ENCODE measurements at regions not wholly inside any gene's neighbourhood (a gene's known extent, or its start where the extent isn't known, plus 50 kb on each side); places are given as distances from the start of the nearest gene placed in this dataset.

DNA sequence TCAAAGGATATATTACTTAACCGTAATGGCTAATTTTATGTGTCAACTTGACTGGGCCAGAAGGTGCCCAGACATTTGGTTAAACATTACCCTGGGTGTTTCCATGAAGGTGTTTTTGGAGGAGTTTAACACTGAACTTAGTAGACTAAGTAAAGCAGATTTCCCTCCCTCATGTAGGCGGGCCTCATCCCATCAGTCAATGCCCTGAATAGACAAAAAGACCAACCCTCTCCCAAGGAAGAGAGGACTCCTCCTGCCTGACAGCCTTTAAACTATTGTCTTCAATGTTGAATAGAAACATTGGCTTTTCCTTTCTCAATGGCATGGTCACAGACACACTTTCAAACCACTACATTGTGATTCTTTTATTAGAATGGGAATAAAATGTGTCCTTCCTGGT, 121.9 kb downstream of the SETD4 start:
- H3K4me2 ChIP-seq = no peak overlapping the region
- H3K27ac ChIP-seq (ENCODE audit: low read depth in 2 of 2, low read length in 1 of 2) = no peak overlapping the region
- no peaks in the 10 kb centered on the region for H3K9me2 ChIP-seq
- no peaks in the 10 kb centered on the region for H3K79me2 ChIP-seq (ENCODE audit: insufficient read depth)
- ChIA-PET POLR2A (no interaction called here), CTCF (interaction anchor here (1.2 kb wide), 1 partner anchor 13 kb away, joined by 4 read pairs; no protein-coding TSS in a partner anchor)
- H2AFZ ChIP-seq (ENCODE audit: low read depth) = no peak overlapping the region
- peaks cover 5% of the 10 kb centered on the region; the same call in 1 of the 2 replicates for H3K27me3 ChIP-seq (ENCODE audit: insufficient read depth)
- no peak for TF ChIP-seq RCOR1 (IDR thresholded peaks at IDR 0.05; ENCODE audit: low read length)
- TF ChIP-seq GATA2 (CRISPR knock-in tag; IDR thresholded peaks at IDR 0.05) = no peak
- TF ChIP-seq, protein P1, sequence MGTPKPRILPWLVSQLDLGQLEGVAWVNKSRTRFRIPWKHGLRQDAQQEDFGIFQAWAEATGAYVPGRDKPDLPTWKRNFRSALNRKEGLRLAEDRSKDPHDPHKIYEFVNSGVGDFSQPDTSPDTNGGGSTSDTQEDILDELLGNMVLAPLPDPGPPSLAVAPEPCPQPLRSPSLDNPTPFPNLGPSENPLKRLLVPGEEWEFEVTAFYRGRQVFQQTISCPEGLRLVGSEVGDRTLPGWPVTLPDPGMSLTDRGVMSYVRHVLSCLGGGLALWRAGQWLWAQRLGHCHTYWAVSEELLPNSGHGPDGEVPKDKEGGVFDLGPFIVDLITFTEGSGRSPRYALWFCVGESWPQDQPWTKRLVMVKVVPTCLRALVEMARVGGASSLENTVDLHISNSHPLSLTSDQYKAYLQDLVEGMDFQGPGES (IDR thresholded peaks at IDR 0.05; ENCODE audit: low read depth, low read length) = no peak
- TF ChIP-seq, protein P2, sequence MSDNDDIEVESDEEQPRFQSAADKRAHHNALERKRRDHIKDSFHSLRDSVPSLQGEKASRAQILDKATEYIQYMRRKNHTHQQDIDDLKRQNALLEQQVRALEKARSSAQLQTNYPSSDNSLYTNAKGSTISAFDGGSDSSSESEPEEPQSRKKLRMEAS (IDR thresholded peaks at IDR 0.05; ENCODE audit: low read depth) = no peak
- no peak for TF ChIP-seq ELF1 (IDR thresholded peaks at IDR 0.05)
- no peak for TF ChIP-seq JUND (IDR thresholded peaks at IDR 0.05)
- TF ChIP-seq TCF12 (IDR thresholded peaks at IDR 0.05) = no peak
- no peak for TF ChIP-seq GABPA (IDR thresholded peaks at IDR 0.05; ENCODE audit: low read depth)
- TF ChIP-seq, protein P3, sequence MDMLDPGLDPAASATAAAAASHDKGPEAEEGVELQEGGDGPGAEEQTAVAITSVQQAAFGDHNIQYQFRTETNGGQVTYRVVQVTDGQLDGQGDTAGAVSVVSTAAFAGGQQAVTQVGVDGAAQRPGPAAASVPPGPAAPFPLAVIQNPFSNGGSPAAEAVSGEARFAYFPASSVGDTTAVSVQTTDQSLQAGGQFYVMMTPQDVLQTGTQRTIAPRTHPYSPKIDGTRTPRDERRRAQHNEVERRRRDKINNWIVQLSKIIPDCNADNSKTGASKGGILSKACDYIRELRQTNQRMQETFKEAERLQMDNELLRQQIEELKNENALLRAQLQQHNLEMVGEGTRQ (IDR thresholded peaks at IDR 0.05; ENCODE audit: borderline replicate concordance, low read depth, low read length) = no peak
- TF ChIP-seq FOXM1 (IDR thresholded peaks at IDR 0.05; ENCODE audit: low read depth) = no peak
- TF ChIP-seq, protein P4, sequence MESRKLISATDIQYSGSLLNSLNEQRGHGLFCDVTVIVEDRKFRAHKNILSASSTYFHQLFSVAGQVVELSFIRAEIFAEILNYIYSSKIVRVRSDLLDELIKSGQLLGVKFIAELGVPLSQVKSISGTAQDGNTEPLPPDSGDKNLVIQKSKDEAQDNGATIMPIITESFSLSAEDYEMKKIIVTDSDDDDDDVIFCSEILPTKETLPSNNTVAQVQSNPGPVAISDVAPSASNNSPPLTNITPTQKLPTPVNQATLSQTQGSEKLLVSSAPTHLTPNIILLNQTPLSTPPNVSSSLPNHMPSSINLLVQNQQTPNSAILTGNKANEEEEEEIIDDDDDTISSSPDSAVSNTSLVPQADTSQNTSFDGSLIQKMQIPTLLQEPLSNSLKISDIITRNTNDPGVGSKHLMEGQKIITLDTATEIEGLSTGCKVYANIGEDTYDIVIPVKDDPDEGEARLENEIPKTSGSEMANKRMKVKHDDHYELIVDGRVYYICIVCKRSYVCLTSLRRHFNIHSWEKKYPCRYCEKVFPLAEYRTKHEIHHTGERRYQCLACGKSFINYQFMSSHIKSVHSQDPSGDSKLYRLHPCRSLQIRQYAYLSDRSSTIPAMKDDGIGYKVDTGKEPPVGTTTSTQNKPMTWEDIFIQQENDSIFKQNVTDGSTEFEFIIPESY (IDR thresholded peaks at IDR 0.05; ENCODE audit: borderline replicate concordance, low read depth) = no peak
- TF ChIP-seq, protein P5, sequence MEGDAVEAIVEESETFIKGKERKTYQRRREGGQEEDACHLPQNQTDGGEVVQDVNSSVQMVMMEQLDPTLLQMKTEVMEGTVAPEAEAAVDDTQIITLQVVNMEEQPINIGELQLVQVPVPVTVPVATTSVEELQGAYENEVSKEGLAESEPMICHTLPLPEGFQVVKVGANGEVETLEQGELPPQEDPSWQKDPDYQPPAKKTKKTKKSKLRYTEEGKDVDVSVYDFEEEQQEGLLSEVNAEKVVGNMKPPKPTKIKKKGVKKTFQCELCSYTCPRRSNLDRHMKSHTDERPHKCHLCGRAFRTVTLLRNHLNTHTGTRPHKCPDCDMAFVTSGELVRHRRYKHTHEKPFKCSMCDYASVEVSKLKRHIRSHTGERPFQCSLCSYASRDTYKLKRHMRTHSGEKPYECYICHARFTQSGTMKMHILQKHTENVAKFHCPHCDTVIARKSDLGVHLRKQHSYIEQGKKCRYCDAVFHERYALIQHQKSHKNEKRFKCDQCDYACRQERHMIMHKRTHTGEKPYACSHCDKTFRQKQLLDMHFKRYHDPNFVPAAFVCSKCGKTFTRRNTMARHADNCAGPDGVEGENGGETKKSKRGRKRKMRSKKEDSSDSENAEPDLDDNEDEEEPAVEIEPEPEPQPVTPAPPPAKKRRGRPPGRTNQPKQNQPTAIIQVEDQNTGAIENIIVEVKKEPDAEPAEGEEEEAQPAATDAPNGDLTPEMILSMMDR (IDR thresholded peaks at IDR 0.05) = no peak
- no peak for TF ChIP-seq TEAD4 (IDR thresholded peaks at IDR 0.05; ENCODE audit: borderline replicate concordance, insufficient read depth)
- TF ChIP-seq, protein P6, sequence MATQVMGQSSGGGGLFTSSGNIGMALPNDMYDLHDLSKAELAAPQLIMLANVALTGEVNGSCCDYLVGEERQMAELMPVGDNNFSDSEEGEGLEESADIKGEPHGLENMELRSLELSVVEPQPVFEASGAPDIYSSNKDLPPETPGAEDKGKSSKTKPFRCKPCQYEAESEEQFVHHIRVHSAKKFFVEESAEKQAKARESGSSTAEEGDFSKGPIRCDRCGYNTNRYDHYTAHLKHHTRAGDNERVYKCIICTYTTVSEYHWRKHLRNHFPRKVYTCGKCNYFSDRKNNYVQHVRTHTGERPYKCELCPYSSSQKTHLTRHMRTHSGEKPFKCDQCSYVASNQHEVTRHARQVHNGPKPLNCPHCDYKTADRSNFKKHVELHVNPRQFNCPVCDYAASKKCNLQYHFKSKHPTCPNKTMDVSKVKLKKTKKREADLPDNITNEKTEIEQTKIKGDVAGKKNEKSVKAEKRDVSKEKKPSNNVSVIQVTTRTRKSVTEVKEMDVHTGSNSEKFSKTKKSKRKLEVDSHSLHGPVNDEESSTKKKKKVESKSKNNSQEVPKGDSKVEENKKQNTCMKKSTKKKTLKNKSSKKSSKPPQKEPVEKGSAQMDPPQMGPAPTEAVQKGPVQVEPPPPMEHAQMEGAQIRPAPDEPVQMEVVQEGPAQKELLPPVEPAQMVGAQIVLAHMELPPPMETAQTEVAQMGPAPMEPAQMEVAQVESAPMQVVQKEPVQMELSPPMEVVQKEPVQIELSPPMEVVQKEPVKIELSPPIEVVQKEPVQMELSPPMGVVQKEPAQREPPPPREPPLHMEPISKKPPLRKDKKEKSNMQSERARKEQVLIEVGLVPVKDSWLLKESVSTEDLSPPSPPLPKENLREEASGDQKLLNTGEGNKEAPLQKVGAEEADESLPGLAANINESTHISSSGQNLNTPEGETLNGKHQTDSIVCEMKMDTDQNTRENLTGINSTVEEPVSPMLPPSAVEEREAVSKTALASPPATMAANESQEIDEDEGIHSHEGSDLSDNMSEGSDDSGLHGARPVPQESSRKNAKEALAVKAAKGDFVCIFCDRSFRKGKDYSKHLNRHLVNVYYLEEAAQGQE (IDR thresholded peaks at IDR 0.05; ENCODE audit: low read depth, low read length) = no peak
- no peak for TF ChIP-seq FOXJ3 (CRISPR knock-in tag; IDR thresholded peaks at IDR 0.05)
- no peak for TF ChIP-seq MEF2A (IDR thresholded peaks at IDR 0.05; ENCODE audit: borderline replicate concordance, low read depth)
- peaks cover 0 to 6% of the 10 kb centered on the region in 2 experiments; a peak in 1 of 4 replicates for H3K4me1 ChIP-seq (ENCODE audit: control insufficient read depth in 1 of 2, insufficient read depth in 2 of 2, low read depth in 1 of 2, low read length in 1 of 2)
- no peak for DNase-seq
- H3K4me3 ChIP-seq (ENCODE audit: low read depth in 2 of 2, low read length in 1 of 2) = no peak overlapping the region
- H3F3A ChIP-seq (replicated peaks; ENCODE audit: insufficient read depth) = peaks cover 6% of the 10 kb centered on the region
- no peak overlapping the region for H3K9ac ChIP-seq
- no peaks in the 10 kb centered on the region for H3K9me3 ChIP-seq
- no peaks in the 10 kb centered on the region for H4K20me1 ChIP-seq (ENCODE audit: insufficient read depth)
- no peaks in the 10 kb centered on the region for H3K36me3 ChIP-seq (replicated peaks in 1 of 2; ENCODE audit: control insufficient read depth in 1 of 2, insufficient read depth in 2 of 2, low read length in 1 of 2)
- 93% methylated on average over 2 of the region's 2 CpGs for WGBS (ENCODE audit: low lambda C conversion rate)

Data from SK-N-SH (cell line).